BJ (cell line): ENCODE measurements at regions not wholly inside any gene's neighbourhood (a gene's known extent, or its start where the extent isn't known, plus 50 kb on each side); places are given as distances from the start of the nearest gene placed in this dataset.

Experiments
- CTCF ChIA-PET: fragments of 350-600 bp; formaldehyde crosslinking; extraction: SDS; loops from one replicate; lab custom pipeline; 2021; ENCODE audit warnings: antibody characterized with exemption, inconsistent platforms; lab: Yijun Ruan, JAX
- POLR2A ChIA-PET: fragments of 300-600 bp; sonication (Branson Sonifier 250); formaldehyde crosslinking; extraction: SDS; loops from one replicate; lab custom pipeline; 2021; ENCODE audit warnings: antibody characterized with exemption; lab: Charles Lee
- DNase-seq: peaks from one replicate; pipeline ENCODE4 v3.0.0-alpha.2; 2011; ENCODE audit warnings: low read depth
- H3K27me3 ChIP-seq: 2 replicates; pipeline ENCODE4 v1.6.0; 2011; ENCODE audit warnings: low read length; ENCODE audit not compliant: control insufficient read depth, insufficient read depth
- H3K36me3 ChIP-seq: 2 replicates; pipeline ENCODE4 v1.5.1; 2011; ENCODE audit warnings: low read length; ENCODE audit not compliant: control insufficient read depth, insufficient read depth
- H3K4me3 ChIP-seq: 2 replicates; pipeline ENCODE4 v1.5.1; 2011; ENCODE audit warnings: low read depth, mild to moderate bottlenecking, control low read depth, low read length
- TF ChIP-seq, protein P1 (sequence below): IDR thresholded peaks from 2 replicates; pipeline ENCODE4 v1.5.1; 2011; ENCODE audit warnings: low read depth, mild to moderate bottlenecking, control low read depth, inconsistent platforms, low read length, moderate library complexity; ENCODE audit not compliant: insufficient read depth

DNA sequence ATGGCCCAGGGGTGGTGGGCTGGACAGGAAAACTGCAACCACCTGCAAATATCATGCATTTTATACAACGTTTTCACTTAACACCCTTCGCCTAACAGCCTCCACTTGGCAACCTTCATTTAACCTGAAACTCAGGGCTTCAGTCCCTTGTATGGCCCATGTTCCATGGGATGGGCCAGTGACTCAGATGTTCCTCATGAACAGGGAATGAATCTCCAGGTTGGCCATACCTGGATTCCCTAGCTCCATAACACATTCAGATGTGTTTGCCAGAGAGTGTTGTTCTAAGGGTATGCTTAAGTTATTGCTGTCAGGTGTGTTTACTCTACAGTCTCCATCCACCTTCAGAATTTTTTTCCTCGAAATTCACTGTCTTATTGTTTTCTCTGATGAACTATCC is 316.9 kb downstream of the JRKL start:
- ChIA-PET CTCF (no interaction called here), POLR2A (no interaction called here)
- TF ChIP-seq, protein P1, sequence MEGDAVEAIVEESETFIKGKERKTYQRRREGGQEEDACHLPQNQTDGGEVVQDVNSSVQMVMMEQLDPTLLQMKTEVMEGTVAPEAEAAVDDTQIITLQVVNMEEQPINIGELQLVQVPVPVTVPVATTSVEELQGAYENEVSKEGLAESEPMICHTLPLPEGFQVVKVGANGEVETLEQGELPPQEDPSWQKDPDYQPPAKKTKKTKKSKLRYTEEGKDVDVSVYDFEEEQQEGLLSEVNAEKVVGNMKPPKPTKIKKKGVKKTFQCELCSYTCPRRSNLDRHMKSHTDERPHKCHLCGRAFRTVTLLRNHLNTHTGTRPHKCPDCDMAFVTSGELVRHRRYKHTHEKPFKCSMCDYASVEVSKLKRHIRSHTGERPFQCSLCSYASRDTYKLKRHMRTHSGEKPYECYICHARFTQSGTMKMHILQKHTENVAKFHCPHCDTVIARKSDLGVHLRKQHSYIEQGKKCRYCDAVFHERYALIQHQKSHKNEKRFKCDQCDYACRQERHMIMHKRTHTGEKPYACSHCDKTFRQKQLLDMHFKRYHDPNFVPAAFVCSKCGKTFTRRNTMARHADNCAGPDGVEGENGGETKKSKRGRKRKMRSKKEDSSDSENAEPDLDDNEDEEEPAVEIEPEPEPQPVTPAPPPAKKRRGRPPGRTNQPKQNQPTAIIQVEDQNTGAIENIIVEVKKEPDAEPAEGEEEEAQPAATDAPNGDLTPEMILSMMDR = no peak
- Histone ChIP-seq H3K4me3 (no peak overlapping the region), H3K27me3 (no peaks in the 10 kb centered on the region), H3K36me3 (no peaks in the 10 kb centered on the region)
- DNase-seq = no peak

DNA sequence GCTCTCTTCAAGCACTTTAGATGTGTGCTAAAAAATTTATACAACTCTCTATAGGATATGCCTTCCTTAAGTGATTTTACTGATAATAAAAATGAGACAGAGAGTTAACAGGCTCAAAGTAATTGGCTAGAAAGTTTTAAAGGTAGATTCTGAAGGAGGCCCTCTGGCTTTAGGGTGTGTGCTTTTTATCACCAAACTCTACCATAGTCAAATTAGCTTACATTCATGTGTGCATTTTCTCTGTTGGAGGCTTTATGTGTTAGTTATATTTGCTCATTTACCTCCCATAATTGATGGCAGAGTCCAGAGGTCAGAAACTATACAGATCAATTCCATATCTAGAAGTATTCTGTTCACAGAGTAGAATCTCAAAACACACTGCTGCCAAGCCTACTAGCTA is 317.5 kb downstream of the JRKL start:
- TF ChIP-seq, protein P1 = no peak
- no peak overlapping the region for H3K4me3 ChIP-seq
- DNase-seq = no peak
- ChIA-PET POLR2A (no interaction called here), CTCF (no interaction called here)
- H3K27me3 ChIP-seq = no peaks in the 10 kb centered on the region
- H3K36me3 ChIP-seq = no peaks in the 10 kb centered on the region

DNA sequence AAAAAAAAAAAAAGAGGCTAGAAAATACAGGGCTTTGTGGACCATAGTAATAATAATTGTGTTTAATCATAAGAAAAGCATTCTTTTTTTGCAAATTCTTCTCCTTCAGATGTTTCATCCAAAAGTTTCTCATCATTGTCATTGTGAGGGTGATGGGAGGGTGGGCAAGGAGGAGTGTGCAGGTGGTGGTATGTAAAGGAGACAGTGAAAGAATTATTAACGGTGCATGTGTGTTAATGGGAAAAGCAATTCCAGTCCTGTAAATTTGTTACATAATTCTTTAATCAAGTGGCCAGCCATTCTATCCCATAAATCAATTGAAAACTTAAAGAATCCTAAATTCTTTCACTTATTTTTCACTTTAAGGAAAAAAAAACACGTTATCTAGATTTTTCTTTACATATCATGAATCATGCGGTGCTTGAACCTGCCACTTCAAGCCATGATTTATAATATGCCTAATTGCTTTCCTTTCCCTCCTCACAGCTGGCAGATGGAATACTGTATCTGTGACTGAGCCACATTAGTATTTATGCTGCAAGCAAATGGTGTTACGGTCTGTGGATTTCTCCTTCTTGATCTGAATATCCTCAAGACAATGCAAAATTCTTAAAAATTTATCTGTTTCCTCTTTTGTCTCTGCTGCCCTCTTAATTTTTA is 318.5 kb downstream of the JRKL start:
- Histone ChIP-seq H3K27me3 (no peaks in the 10 kb centered on the region), H3K4me3 (no peak overlapping the region), H3K36me3 (no peaks in the 10 kb centered on the region)
- no peak for DNase-seq
- POLR2A ChIA-PET = no interaction called here
- TF ChIP-seq, protein P1 = no peak
- CTCF ChIA-PET = interaction anchor here (0.7 kb wide), 1 partner anchor 90 kb away, joined by 3 read pairs; no protein-coding TSS in a partner anchor

DNA sequence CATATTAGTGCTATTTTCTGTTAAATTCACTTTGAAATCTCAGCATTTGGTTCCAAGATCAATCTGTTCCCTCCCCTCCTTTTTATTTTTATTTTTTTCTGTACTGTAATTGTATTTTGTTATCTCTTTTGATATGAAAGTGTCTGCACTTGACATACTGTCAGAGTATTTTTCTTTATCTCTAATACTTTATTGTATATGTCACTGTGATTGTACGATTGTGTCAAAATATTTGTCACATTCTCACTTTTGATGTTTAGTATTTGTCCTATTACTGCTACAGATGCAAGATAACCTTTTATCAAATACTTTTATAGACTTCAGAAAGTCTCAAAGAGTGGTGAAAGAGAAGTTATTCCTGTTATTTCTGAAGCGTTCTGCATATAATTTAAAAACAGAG is 323.5 kb downstream of the JRKL start:
- ChIA-PET CTCF (no interaction called here), POLR2A (no interaction called here)
- no peaks in the 10 kb centered on the region for H3K27me3 ChIP-seq

DNA sequence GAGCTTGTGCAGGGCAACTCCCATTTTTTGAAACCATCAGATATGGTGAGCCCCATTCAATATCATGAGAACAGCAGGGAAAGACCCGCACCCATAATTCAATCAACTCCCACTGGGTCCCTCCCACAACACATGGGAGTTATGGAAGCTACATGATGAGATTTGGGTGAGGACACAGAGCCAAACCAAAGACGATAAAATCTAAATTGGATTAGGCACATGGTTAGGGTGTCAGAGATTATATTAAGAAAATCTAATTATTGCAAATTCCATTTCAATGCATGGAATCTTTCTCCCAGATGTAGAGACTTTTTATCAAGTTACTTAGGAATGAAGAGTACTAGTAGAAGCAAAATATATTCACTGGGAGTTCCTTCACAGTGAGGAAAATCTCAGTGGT is 324.9 kb downstream of the JRKL start:
- H3K4me3 ChIP-seq = no peak overlapping the region
- H3K27me3 ChIP-seq = no peaks in the 10 kb centered on the region
- no peaks in the 10 kb centered on the region for H3K36me3 ChIP-seq
- CTCF ChIA-PET = no interaction called here
- no peak for DNase-seq
- TF ChIP-seq, protein P1 = no peak
- POLR2A ChIA-PET = no interaction called here

More for the DNA sequence above, 323.5 kb downstream of the JRKL start:
- Histone ChIP-seq H3K36me3 (no peaks in the 10 kb centered on the region), H3K4me3 (no peak overlapping the region)
- DNase-seq = no peak
- TF ChIP-seq, protein P1 = no peak
